ENCODE measurements at regions not wholly inside any gene's neighbourhood (a gene's known extent, or its start where the extent isn't known, plus 50 kb on each side); places are given as distances from the start of the nearest gene placed in this dataset.

- TF ChIP-seq, protein P1, sequence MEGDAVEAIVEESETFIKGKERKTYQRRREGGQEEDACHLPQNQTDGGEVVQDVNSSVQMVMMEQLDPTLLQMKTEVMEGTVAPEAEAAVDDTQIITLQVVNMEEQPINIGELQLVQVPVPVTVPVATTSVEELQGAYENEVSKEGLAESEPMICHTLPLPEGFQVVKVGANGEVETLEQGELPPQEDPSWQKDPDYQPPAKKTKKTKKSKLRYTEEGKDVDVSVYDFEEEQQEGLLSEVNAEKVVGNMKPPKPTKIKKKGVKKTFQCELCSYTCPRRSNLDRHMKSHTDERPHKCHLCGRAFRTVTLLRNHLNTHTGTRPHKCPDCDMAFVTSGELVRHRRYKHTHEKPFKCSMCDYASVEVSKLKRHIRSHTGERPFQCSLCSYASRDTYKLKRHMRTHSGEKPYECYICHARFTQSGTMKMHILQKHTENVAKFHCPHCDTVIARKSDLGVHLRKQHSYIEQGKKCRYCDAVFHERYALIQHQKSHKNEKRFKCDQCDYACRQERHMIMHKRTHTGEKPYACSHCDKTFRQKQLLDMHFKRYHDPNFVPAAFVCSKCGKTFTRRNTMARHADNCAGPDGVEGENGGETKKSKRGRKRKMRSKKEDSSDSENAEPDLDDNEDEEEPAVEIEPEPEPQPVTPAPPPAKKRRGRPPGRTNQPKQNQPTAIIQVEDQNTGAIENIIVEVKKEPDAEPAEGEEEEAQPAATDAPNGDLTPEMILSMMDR (IDR thresholded peaks at IDR 0.05; ENCODE audit: poor library complexity) = no peak
- TF ChIP-seq EZH2phosphoT487 (IDR thresholded peaks at IDR 0.05; ENCODE audit: low read depth, severe bottlenecking, unreplicated experiment) = no peak
- TF ChIP-seq EZH2 (IDR thresholded peaks at IDR 0.05; ENCODE audit: borderline replicate concordance) = no peak
Observed at GRCh38 chr13:91295712-91296410, 51.6 kb upstream of the MIR17HG start.
